A549 (cell line): ENCODE measurements at regions not wholly inside any gene's neighbourhood (a gene's known extent, or its start where the extent isn't known, plus 50 kb on each side); places are given as distances from the start of the nearest gene placed in this dataset.

Source experiments
- HOXA7 ChIP-seq: fragments of 250-450 bp; sonication (Bioruptor Pico); IDR thresholded peaks from 2 replicates; pipeline ENCODE4 v1.5.0; 2020; ENCODE audit warnings: mild to moderate bottlenecking, moderate library complexity
- PHF8 ChIP-seq: fragments of 200-600 bp; sonication (generic); IDR thresholded peaks from 2 replicates; pipeline ENCODE4 v1.6.1; 2016; ENCODE audit warnings: low read depth, mild to moderate bottlenecking, antibody characterized with exemption, moderate library complexity, borderline replicate concordance
- POLR2A ChIP-seq: IDR thresholded peaks from 2 replicates; pipeline ENCODE4 v1.6.1; 2012; ENCODE audit warnings: mild to moderate bottlenecking, low read length
- RCOR1 ChIP-seq: fragments of 150-350 bp; IDR thresholded peaks from 2 replicates; pipeline ENCODE4 v1.6.1; 2014; ENCODE audit warnings: antibody characterized with exemption, low read length, low read depth
- TF ChIP-seq, protein P1 (sequence below): fragments of >200 bp; sonication (Bioruptor Twin); formaldehyde crosslinking; IDR thresholded peaks from 3 replicates; pipeline ENCODE4 v1.5.1; 2016
- TF ChIP-seq, protein P2 (sequence below): IDR thresholded peaks from 2 replicates; pipeline ENCODE4 v1.6.1; 2012

- TF ChIP-seq POLR2A = no peak
- TF ChIP-seq, protein P1, sequence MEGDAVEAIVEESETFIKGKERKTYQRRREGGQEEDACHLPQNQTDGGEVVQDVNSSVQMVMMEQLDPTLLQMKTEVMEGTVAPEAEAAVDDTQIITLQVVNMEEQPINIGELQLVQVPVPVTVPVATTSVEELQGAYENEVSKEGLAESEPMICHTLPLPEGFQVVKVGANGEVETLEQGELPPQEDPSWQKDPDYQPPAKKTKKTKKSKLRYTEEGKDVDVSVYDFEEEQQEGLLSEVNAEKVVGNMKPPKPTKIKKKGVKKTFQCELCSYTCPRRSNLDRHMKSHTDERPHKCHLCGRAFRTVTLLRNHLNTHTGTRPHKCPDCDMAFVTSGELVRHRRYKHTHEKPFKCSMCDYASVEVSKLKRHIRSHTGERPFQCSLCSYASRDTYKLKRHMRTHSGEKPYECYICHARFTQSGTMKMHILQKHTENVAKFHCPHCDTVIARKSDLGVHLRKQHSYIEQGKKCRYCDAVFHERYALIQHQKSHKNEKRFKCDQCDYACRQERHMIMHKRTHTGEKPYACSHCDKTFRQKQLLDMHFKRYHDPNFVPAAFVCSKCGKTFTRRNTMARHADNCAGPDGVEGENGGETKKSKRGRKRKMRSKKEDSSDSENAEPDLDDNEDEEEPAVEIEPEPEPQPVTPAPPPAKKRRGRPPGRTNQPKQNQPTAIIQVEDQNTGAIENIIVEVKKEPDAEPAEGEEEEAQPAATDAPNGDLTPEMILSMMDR = no peak
- TF ChIP-seq, protein P2, sequence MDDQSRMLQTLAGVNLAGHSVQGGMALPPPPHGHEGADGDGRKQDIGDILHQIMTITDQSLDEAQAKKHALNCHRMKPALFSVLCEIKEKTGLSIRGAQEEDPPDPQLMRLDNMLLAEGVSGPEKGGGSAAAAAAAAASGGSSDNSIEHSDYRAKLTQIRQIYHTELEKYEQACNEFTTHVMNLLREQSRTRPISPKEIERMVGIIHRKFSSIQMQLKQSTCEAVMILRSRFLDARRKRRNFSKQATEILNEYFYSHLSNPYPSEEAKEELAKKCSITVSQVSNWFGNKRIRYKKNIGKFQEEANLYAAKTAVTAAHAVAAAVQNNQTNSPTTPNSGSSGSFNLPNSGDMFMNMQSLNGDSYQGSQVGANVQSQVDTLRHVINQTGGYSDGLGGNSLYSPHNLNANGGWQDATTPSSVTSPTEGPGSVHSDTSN = no peak
- TF ChIP-seq PHF8 = no peak
- no peak for TF ChIP-seq HOXA7 (CRISPR knock-in tag)
- TF ChIP-seq RCOR1 = no peak
Measured at GRCh38 chr2:19579461-19579860, 221.0 kb upstream of the OSR1 start.
